Cerebellar cortex (tissue), 1 donor: ENCODE measurements at regions not wholly inside any gene's neighbourhood (a gene's known extent, or its start where the extent isn't known, plus 50 kb on each side); places are given as distances from the start of the nearest gene placed in this dataset.
"Not testable (repeated sequence)": the region's sequence is repeated elsewhere in the genome, so short reads cannot be mapped to it uniquely, and the experiment has no call there.

Experiments used
- DNase-seq: peaks from one replicate; pipeline ENCODE4 v3.0.0-alpha.2; 2015; ENCODE audit warnings: low spot score

- not testable (repeated sequence) for DNase-seq
These were observed 77.8 kb upstream of the PODXL start for GRCh38 chr7:131634197-131634596.

GRCh38 chr7:131633342-131633843 lies 77.0 kb upstream of the PODXL start:
- no peak for DNase-seq

GRCh38 chr7:131630427-131630826 lies 74.0 kb upstream of the PODXL start:
- no peak for DNase-seq

GRCh38 chr7:131629217-131629882 lies 72.9 kb upstream of the PODXL start:
- DNase-seq = no peak

GRCh38 chr7:131628634-131629033 lies 72.2 kb upstream of the PODXL start:
- no peak for DNase-seq

GRCh38 chr7:131627735-131628190 lies 71.3 kb upstream of the PODXL start:
- DNase-seq = no peak

- DNase-seq = no peak
These were observed 70.2 kb upstream of the PODXL start for GRCh38 chr7:131626643-131627042.

GRCh38 chr7:131625817-131626372 lies 69.5 kb upstream of the PODXL start:
- DNase-seq = no peak

- not testable (repeated sequence) for DNase-seq
These were observed 68.9 kb upstream of the PODXL start for GRCh38 chr7:131625345-131625744.

- no peak for DNase-seq
These were observed 68.1 kb upstream of the PODXL start for GRCh38 chr7:131624536-131624935.

GRCh38 chr7:131623154-131623553 lies 66.7 kb upstream of the PODXL start:
- DNase-seq = no peak

GRCh38 chr7:131621652-131622051 lies 65.2 kb upstream of the PODXL start:
- DNase-seq = no peak

- DNase-seq = no peak
These were observed 64.5 kb upstream of the PODXL start for GRCh38 chr7:131620673-131621609.

- DNase-seq = no peak
These were observed 63.2 kb upstream of the PODXL start for GRCh38 chr7:131619336-131620305.

GRCh38 chr7:131618391-131618790 lies 62.0 kb upstream of the PODXL start:
- no peak for DNase-seq

- no peak for DNase-seq
These were observed 60.2 kb upstream of the PODXL start for GRCh38 chr7:131616487-131617200.

- DNase-seq = no peak
These were observed 57.5 kb upstream of the PODXL start for GRCh38 chr7:131613909-131614308.

- no peak for DNase-seq
These were observed 53.6 kb upstream of the PODXL start for GRCh38 chr7:131610007-131610406.

GRCh38 chr7:131608116-131608500 lies 51.7 kb upstream of the PODXL start:
- no peak for DNase-seq

GRCh38 chr7:131607291-131608115 lies 51.1 kb upstream of the PODXL start:
- DNase-seq = no peak
